PC-3 (cell line): ENCODE measurements at regions not wholly inside any gene's neighbourhood (a gene's known extent, or its start where the extent isn't known, plus 50 kb on each side); places are given as distances from the start of the nearest gene placed in this dataset.

Experiments
- ATAC-seq: fragments of 200-7000 bp; cut with Tn5 transposase; 2 replicates; pipeline ENCODE4 v1.9.1; 2020; ENCODE audit warnings: mild to moderate bottlenecking, moderate library complexity
- BruUV-seq: library from RNA; stranded (reverse); fragments of 400-500 nt; replicated peaks from 2 replicates; lab custom pipeline; 2021; lab: Mats Ljungman, UMichigan
- CTCF ChIA-PET: fragments of 300-600 bp; sonication (Branson Sonifier 250); formaldehyde crosslinking; loops from one replicate; lab custom pipeline; 2022; ENCODE audit warnings: antibody characterized with exemption; lab: Charles Lee
- POLR2A ChIA-PET: fragments of 300-600 bp; sonication (Branson Sonifier 250); formaldehyde crosslinking; loops from one replicate; lab custom pipeline; 2022; ENCODE audit warnings: antibody characterized with exemption; ENCODE audit not compliant: unreplicated experiment; lab: Charles Lee
- DNase-seq: peaks from one replicate; pipeline ENCODE4 v3.0.0-alpha.2; 2015
- H2AFZ ChIP-seq: fragments of 300-600 bp; sonication (generic); 2 replicates; pipeline ENCODE4 v1.6.0; 2016; ENCODE audit warnings: antibody characterized with exemption, low read length
- H3F3A ChIP-seq: fragments of 300-600 bp; sonication (generic); one replicate; pipeline ENCODE4 v1.6.0; 2017; ENCODE audit warnings: antibody characterized with exemption, low read length, control low read depth, mild to moderate bottlenecking; ENCODE audit not compliant: unreplicated experiment
- H3K27ac ChIP-seq: fragments of 300-600 bp; sonication (generic); 2 replicates; pipeline ENCODE4 v1.5.1; 2016; ENCODE audit warnings: mild to moderate bottlenecking, low read length
- H3K27me3 ChIP-seq: fragments of 300-600 bp; sonication (generic); 2 replicates; pipeline ENCODE4 v1.6.1; 2016; ENCODE audit warnings: low read length, mixed read lengths
- H3K36me3 ChIP-seq: fragments of 300-600 bp; sonication (generic); 2 replicates; pipeline ENCODE4 v1.6.1; 2016; ENCODE audit warnings: low read depth, mixed run types, low read length, mixed read lengths
- H3K4me1 ChIP-seq: fragments of 300-600 bp; sonication (generic); 2 replicates; pipeline ENCODE4 v1.5.1; 2016; ENCODE audit warnings: low read length; ENCODE audit not compliant: insufficient read depth
- H3K4me2 ChIP-seq: fragments of 300-600 bp; sonication (generic); 2 replicates; pipeline ENCODE4 v1.6.0; 2016; ENCODE audit warnings: low read length
- H3K4me3 ChIP-seq: fragments of 300-600 bp; sonication (generic); 2 replicates; pipeline ENCODE4 v1.5.1; 2016; ENCODE audit warnings: mild to moderate bottlenecking, low read length, mixed read lengths
- H3K79me2 ChIP-seq: fragments of 300-600 bp; sonication (generic); 2 replicates; pipeline ENCODE4 v1.6.1; 2017; ENCODE audit warnings: low read length, mixed read lengths
- H3K9ac ChIP-seq: fragments of 300-600 bp; sonication (generic); 2 replicates; pipeline ENCODE4 v1.6.0; 2016; ENCODE audit warnings: mild to moderate bottlenecking, low read length
- H3K9me2 ChIP-seq: fragments of 300-600 bp; sonication (generic); replicated peaks from 2 replicates; pipeline ENCODE4 v1.6.1; 2016; ENCODE audit warnings: mixed run types, low read length, mixed read lengths
- H3K9me3 ChIP-seq: fragments of 300-600 bp; sonication (generic); 2 replicates; pipeline ENCODE4 v1.6.1; 2016; ENCODE audit warnings: low read length, mixed read lengths
- H4K20me1 ChIP-seq: fragments of 300-600 bp; sonication (generic); 2 replicates; pipeline ENCODE4 v1.6.1; 2016; ENCODE audit warnings: low read length, mixed read lengths
- EZH2 ChIP-seq: fragments of 300-600 bp; sonication (generic); IDR thresholded peaks from one replicate; pipeline ENCODE4 v1.6.1; 2017; ENCODE audit warnings: antibody characterized with exemption, mild to moderate bottlenecking, low read length; ENCODE audit not compliant: unreplicated experiment
- EZH2phosphoT487 ChIP-seq: fragments of 300-600 bp; sonication (generic); IDR thresholded peaks from 2 replicates; pipeline ENCODE4 v1.6.1; 2018; ENCODE audit warnings: mild to moderate bottlenecking, antibody characterized with exemption, low read length, borderline replicate concordance
- intact Hi-C: fragments of 100-400 bp; cut with micrococcal nuclease; formaldehyde crosslinking; loops from 2 replicates; pipeline ENCODE4 v1.9.0; 2023
- TF ChIP-seq, protein P1 (sequence below): fragments of 300-600 bp; sonication (generic); conservative IDR thresholded peaks from 2 replicates; pipeline ENCODE4 v1.5.1; 2017; ENCODE audit warnings: antibody characterized with exemption, low read depth, mild to moderate bottlenecking, low read length

GRCh38 chr11:134522782-134523570 is 110.9 kb upstream of the B3GAT1 start:
- Histone ChIP-seq H2AFZ (no peak overlapping the region), H3K9me3 (no peaks in the 10 kb centered on the region), H3K36me3 (no peaks in the 10 kb centered on the region), H3F3A (no peaks in the 10 kb centered on the region), H3K9ac (no peak overlapping the region), H3K4me1 (no peaks in the 10 kb centered on the region), H4K20me1 (no peaks in the 10 kb centered on the region), H3K27me3 (peaks cover 40% of the 10 kb centered on the region), H3K4me2 (no peak overlapping the region), H3K27ac (no peak overlapping the region), H3K4me3 (no peak overlapping the region), H3K9me2 (no peaks in the 10 kb centered on the region), H3K79me2 (no peaks in the 10 kb centered on the region)
- no TSS peak for BruUV-seq
- CTCF ChIA-PET: no interaction called here
- intact Hi-C loops: no loop called here
- ATAC-seq: no peak
- POLR2A ChIA-PET: no interaction called here
- DNase-seq: no peak
- TF ChIP-seq, protein P1, sequence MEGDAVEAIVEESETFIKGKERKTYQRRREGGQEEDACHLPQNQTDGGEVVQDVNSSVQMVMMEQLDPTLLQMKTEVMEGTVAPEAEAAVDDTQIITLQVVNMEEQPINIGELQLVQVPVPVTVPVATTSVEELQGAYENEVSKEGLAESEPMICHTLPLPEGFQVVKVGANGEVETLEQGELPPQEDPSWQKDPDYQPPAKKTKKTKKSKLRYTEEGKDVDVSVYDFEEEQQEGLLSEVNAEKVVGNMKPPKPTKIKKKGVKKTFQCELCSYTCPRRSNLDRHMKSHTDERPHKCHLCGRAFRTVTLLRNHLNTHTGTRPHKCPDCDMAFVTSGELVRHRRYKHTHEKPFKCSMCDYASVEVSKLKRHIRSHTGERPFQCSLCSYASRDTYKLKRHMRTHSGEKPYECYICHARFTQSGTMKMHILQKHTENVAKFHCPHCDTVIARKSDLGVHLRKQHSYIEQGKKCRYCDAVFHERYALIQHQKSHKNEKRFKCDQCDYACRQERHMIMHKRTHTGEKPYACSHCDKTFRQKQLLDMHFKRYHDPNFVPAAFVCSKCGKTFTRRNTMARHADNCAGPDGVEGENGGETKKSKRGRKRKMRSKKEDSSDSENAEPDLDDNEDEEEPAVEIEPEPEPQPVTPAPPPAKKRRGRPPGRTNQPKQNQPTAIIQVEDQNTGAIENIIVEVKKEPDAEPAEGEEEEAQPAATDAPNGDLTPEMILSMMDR: no peak
- TF ChIP-seq EZH2phosphoT487 (no peak), EZH2 (no peak)

DNA sequence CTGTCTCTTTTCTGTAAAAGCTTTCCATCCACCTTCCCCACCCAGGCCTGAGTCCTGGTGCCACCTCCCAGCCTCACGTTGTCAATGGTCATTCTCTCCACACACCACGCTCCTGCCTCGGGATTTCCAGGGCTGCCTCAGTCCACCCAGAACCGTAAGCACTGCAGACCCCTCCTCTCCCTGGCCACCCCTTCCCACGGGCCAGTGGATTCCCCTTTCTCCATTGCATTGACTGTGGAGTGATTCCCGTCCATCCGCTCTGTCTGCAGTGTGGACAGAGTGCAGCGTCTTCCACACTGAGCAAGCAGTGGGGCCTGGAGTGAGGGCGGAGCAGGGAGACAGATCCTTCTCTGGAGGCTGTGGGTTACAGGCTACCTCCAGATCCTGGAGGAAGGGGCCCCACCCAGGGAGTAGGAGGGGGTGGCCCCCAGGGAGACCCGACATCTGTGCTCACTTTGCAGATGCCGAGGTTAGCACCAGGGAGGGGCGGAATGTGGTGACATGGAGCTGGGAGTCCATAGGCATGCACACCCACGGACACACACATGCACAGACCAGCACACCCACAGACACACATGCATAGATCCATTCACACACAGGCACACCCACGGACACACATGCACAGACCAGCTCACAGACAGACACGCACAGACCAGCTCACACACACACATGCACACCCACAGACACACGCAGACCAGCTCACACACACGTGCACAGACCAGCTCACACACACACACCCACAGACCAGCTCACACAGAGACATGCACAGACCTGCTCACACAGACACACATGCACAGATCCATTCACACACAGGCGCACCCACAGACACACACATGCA is 109.6 kb upstream of the B3GAT1 start:
- H3K79me2 ChIP-seq: no peaks in the 10 kb centered on the region
- ChIA-PET POLR2A (no interaction called here), CTCF (no interaction called here)
- no peak for ATAC-seq
- no peak for DNase-seq
- H3K9me3 ChIP-seq: no peaks in the 10 kb centered on the region
- intact Hi-C loops: no loop called here
- no TSS peak for BruUV-seq
- peaks cover 47% of the 10 kb centered on the region for H3K27me3 ChIP-seq
- H3F3A ChIP-seq: no peaks in the 10 kb centered on the region
- TF ChIP-seq, protein P1: no peak
- TF ChIP-seq EZH2 (no peak), EZH2phosphoT487 (no peak)
- no peak overlapping the region for H3K27ac ChIP-seq
- H3K9ac ChIP-seq: no peak overlapping the region
- H4K20me1 ChIP-seq: no peaks in the 10 kb centered on the region
- no peak overlapping the region for H2AFZ ChIP-seq
- no peaks in the 10 kb centered on the region for H3K9me2 ChIP-seq
- H3K4me2 ChIP-seq: no peak overlapping the region
- H3K36me3 ChIP-seq: no peaks in the 10 kb centered on the region
- no peaks in the 10 kb centered on the region for H3K4me1 ChIP-seq
- H3K4me3 ChIP-seq: no peak overlapping the region

- CTCF ChIA-PET: no interaction called here
- H3F3A ChIP-seq: no peaks in the 10 kb centered on the region
- TF ChIP-seq EZH2: no peak
- TF ChIP-seq EZH2phosphoT487: no peak
- TF ChIP-seq, protein P1: no peak
- H3K4me3 ChIP-seq: no peak overlapping the region
- H3K27ac ChIP-seq: no peak overlapping the region
- no peak overlapping the region for H2AFZ ChIP-seq
- POLR2A ChIA-PET: no interaction called here
- no TSS peak for BruUV-seq
- H3K27me3 ChIP-seq: peaks cover 54% of the 10 kb centered on the region
- H4K20me1 ChIP-seq: no peaks in the 10 kb centered on the region
- H3K79me2 ChIP-seq: no peaks in the 10 kb centered on the region
- intact Hi-C loops: no loop called here
- ATAC-seq (no peak), DNase-seq (no peak)
- H3K9ac ChIP-seq: no peak overlapping the region
- no peaks in the 10 kb centered on the region for H3K4me1 ChIP-seq
- no peak overlapping the region for H3K4me2 ChIP-seq
- H3K9me3 ChIP-seq: no peaks in the 10 kb centered on the region
- no peaks in the 10 kb centered on the region for H3K9me2 ChIP-seq
- no peaks in the 10 kb centered on the region for H3K36me3 ChIP-seq
These were observed 109.0 kb upstream of the B3GAT1 start for GRCh38 chr11:134521001-134521400.
